Muscle of leg (tissue), 3 donors: ENCODE measurements at regions not wholly inside any gene's neighbourhood (a gene's known extent, or its start where the extent isn't known, plus 50 kb on each side); places are given as distances from the start of the nearest gene placed in this dataset.
A peak's percentile ranks its signal among the peaks of the same experiment; 100 is the strongest.

Source experiments
- DNase-seq: peaks from one replicate; pipeline ENCODE4 v3.0.0; 2013
- H3K27ac ChIP-seq: one replicate; pipeline ENCODE4 v1.5.1; 2013; ENCODE audit warnings: mild to moderate bottlenecking, low read length, control low read depth
- H3K27me3 ChIP-seq: one replicate; pipeline ENCODE4 v1.6.1; 2013; ENCODE audit warnings: low read length; ENCODE audit not compliant: control insufficient read depth, insufficient read depth
- H3K36me3 ChIP-seq: one replicate; pipeline ENCODE4 v1.6.1; 2013; ENCODE audit warnings: low read length; ENCODE audit not compliant: control insufficient read depth, insufficient read depth
- H3K4me1 ChIP-seq: one replicate; pipeline ENCODE4 v1.6.1; 2013; ENCODE audit warnings: low read length; ENCODE audit not compliant: control insufficient read depth, insufficient read depth
- H3K4me3 ChIP-seq: one replicate; pipeline ENCODE4 v1.5.1; 2013; ENCODE audit warnings: low read length, control low read depth
- H3K9me3 ChIP-seq: replicated peaks from 2 replicates; pipeline ENCODE4 v1.6.1; 2013; ENCODE audit warnings: low read depth, low read length; ENCODE audit not compliant: control insufficient read depth
- WGBS: methylation state at CpG from one replicate; pipeline ENCODE4 v1.1.5; 2013; ENCODE audit warnings: missing lambda C conversion rate; ENCODE audit not compliant: insufficient coverage; 5-methylcytosine and 5-hydroxymethylcytosine counted together

- no peaks in the 10 kb centered on the region for H3K4me1 ChIP-seq
- peak; percentile 3 for DNase-seq
- H3K36me3 ChIP-seq: no peaks in the 10 kb centered on the region
- H3K4me3 ChIP-seq: no peak overlapping the region
- no peaks in the 10 kb centered on the region for H3K27me3 ChIP-seq
- H3K27ac ChIP-seq: no peak overlapping the region
- no CpG with 5 or more reads among the region's 2 CpGs for WGBS
- no peaks in the 10 kb centered on the region for H3K9me3 ChIP-seq
Measured at GRCh38 chr5:41636605-41637004, 126.2 kb upstream of the PLCXD3 start.

- Histone ChIP-seq H3K27me3 (no peaks in the 10 kb centered on the region), H3K27ac (no peak overlapping the region), H3K4me1 (no peaks in the 10 kb centered on the region), H3K9me3 (no peaks in the 10 kb centered on the region), H3K36me3 (no peaks in the 10 kb centered on the region), H3K4me3 (no peak overlapping the region)
- DNase-seq: no peak
- WGBS: no CpG with 5 or more reads among the region's 1 CpG
Measured at GRCh38 chr5:41629897-41630296, 119.5 kb upstream of the PLCXD3 start.

DNA sequence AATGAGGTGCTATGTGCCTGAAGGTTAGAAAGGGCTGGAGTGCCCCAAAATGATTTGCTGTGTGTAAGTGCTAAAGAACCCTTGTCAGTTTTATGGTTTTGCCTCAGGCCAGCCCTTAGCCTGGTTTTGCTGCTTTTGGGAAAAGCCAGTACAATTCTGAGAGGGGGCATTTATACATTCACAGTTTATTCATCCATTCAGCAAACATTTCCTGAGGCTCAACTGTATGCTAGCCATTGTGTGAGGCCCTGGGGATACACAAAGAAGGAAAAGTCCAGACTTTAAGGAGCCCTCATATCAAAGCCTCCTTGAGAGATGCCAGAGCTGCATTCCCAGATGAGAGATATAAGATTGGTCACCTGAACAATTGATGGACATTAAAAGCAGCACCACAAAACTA is 115.2 kb upstream of the PLCXD3 start:
- no peaks in the 10 kb centered on the region for H3K9me3 ChIP-seq
- no peaks in the 10 kb centered on the region for H3K36me3 ChIP-seq
- H3K4me1 ChIP-seq: no peaks in the 10 kb centered on the region
- H3K4me3 ChIP-seq: no peak overlapping the region
- no peak for DNase-seq
- no peaks in the 10 kb centered on the region for H3K27me3 ChIP-seq
- H3K27ac ChIP-seq: no peak overlapping the region

- no peaks in the 10 kb centered on the region for H3K36me3 ChIP-seq
- DNase-seq: no peak
- H3K9me3 ChIP-seq: no peaks in the 10 kb centered on the region
- no peak overlapping the region for H3K4me3 ChIP-seq
- H3K27ac ChIP-seq: no peak overlapping the region
- WGBS: 27% methylated on average over 2 of the region's 2 CpGs
- no peaks in the 10 kb centered on the region for H3K4me1 ChIP-seq
- H3K27me3 ChIP-seq: no peaks in the 10 kb centered on the region
Measured at GRCh38 chr5:41621420-41621819, 111.0 kb upstream of the PLCXD3 start.

DNA sequence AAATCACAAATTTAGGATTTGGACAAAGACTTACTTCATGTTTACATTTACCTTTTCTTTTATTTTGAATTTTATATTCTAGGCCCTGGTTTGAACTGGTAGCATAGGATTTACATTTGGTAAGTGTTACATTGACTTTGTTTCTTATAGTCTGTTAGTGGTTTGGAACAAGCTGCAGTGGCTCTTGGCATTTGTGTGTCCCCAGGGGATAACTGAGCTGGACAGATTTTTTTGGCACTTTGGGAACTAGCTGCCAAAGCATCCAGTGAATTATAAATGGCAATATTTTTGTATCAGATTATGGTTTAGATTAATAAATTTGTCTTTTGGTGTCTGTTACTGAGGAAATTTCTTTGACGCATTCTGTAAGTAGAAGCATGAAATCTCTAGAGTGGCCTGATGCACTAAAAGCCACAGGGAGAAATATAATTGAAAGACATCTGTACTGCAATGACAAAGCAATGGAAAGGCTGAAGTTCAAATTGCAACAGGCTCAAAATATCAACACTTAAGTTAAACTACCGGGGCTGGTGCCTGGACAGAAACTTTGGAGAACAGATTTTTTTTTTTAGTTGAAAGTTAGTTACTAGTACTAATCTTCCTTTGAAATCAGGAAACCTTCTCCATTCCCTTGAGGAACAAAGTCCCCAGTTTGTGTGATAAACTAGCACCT is 107.6 kb upstream of the PLCXD3 start:
- no CpG with 5 or more reads among the region's 2 CpGs for WGBS
- no peak for DNase-seq
- H3K36me3 ChIP-seq: no peaks in the 10 kb centered on the region

GRCh38 chr5:41610386-41610785 is 100.0 kb upstream of the PLCXD3 start:
- Histone ChIP-seq H3K27ac (no peak overlapping the region), H3K36me3 (no peaks in the 10 kb centered on the region), H3K27me3 (no peaks in the 10 kb centered on the region), H3K4me3 (no peak overlapping the region), H3K4me1 (no peaks in the 10 kb centered on the region), H3K9me3 (no peaks in the 10 kb centered on the region)
- no peak for DNase-seq
- no CpG with 5 or more reads among the region's 1 CpG for WGBS

More for the DNA sequence above, 107.6 kb upstream of the PLCXD3 start:
- H3K9me3 ChIP-seq: no peaks in the 10 kb centered on the region
- H3K4me1 ChIP-seq: no peaks in the 10 kb centered on the region
- no peak overlapping the region for H3K27ac ChIP-seq
- H3K4me3 ChIP-seq: no peak overlapping the region
- H3K27me3 ChIP-seq: no peaks in the 10 kb centered on the region

GRCh38 chr5:41600731-41601130 is 90.3 kb upstream of the PLCXD3 start:
- no peaks in the 10 kb centered on the region for H3K36me3 ChIP-seq
- DNase-seq: no peak
- no peaks in the 10 kb centered on the region for H3K27me3 ChIP-seq
- no peak overlapping the region for H3K4me3 ChIP-seq
- no peak overlapping the region for H3K27ac ChIP-seq
- H3K9me3 ChIP-seq: no peaks in the 10 kb centered on the region
- 80% methylated on average over 1 of the region's 2 CpGs for WGBS
- H3K4me1 ChIP-seq: no peaks in the 10 kb centered on the region

DNA sequence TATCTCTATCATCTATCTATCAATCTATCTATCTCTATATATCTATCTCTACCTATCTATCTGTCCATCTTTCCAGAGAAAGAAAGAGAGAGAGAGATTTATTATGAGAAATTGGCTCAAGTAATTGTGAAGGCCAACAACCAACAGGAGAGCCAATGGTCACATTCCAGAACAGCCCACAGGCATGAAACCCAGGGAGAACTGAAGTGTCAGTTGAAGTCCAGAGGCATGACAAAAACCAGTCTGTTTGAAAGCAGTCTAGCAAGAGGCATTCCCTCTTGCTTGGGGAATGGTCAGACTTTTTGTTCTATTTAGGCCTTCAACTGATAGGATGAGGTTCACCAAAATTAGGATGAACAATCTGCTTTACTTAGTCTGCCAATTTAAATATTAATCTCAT is 87.6 kb upstream of the PLCXD3 start:
- no peak overlapping the region for H3K4me3 ChIP-seq
- DNase-seq: no peak
- no peaks in the 10 kb centered on the region for H3K9me3 ChIP-seq
- H3K27me3 ChIP-seq: no peaks in the 10 kb centered on the region
- H3K4me1 ChIP-seq: no peaks in the 10 kb centered on the region
- H3K27ac ChIP-seq: no peak overlapping the region
- H3K36me3 ChIP-seq: no peaks in the 10 kb centered on the region

GRCh38 chr5:41587668-41588067 is 77.3 kb upstream of the PLCXD3 start:
- Histone ChIP-seq H3K4me3 (no peak overlapping the region), H3K4me1 (no peaks in the 10 kb centered on the region), H3K27me3 (no peaks in the 10 kb centered on the region), H3K27ac (no peak overlapping the region), H3K36me3 (no peaks in the 10 kb centered on the region), H3K9me3 (no peaks in the 10 kb centered on the region)
- no peak for DNase-seq
- 92% methylated on average over 11 of the region's 17 CpGs for WGBS

GRCh38 chr5:41575110-41575779 is 64.8 kb upstream of the PLCXD3 start:
- Histone ChIP-seq H3K4me1 (no peaks in the 10 kb centered on the region), H3K9me3 (peaks cover 3% of the 10 kb centered on the region), H3K4me3 (no peak overlapping the region), H3K27ac (no peak overlapping the region), H3K36me3 (no peaks in the 10 kb centered on the region), H3K27me3 (no peaks in the 10 kb centered on the region)
- no peak for DNase-seq
- WGBS: 100% methylated on average over 1 of the region's 1 CpG

GRCh38 chr5:41574391-41574790 is 64.0 kb upstream of the PLCXD3 start:
- H3K9me3 ChIP-seq: peaks cover 3% of the 10 kb centered on the region
- no CpG with 5 or more reads among the region's 2 CpGs for WGBS

More at GRCh38 chr5:41574391-41574790, 64.0 kb upstream of the PLCXD3 start:
- no peak overlapping the region for H3K27ac ChIP-seq
- no peaks in the 10 kb centered on the region for H3K4me1 ChIP-seq
- H3K27me3 ChIP-seq: no peaks in the 10 kb centered on the region
- no peaks in the 10 kb centered on the region for H3K36me3 ChIP-seq
- no peak for DNase-seq
- no peak overlapping the region for H3K4me3 ChIP-seq
